ENCODE measurements at regions not wholly inside any gene's neighbourhood (a gene's known extent, or its start where the extent isn't known, plus 50 kb on each side); places are given as distances from the start of the nearest gene placed in this dataset.

- H3K36me3 ChIP-seq (ENCODE audit: control insufficient read depth in 2 of 3, insufficient read depth in 3 of 3, low read length in 3 of 3) = no peaks in the 10 kb centered on the region
- no peak overlapping the region for H3K4me3 ChIP-seq (ENCODE audit: low read length in 3 of 3)
- no peak for FAIRE-seq
- no peak for DNase-seq
- no peaks in the 10 kb centered on the region for H3K4me1 ChIP-seq (ENCODE audit: control insufficient read depth in 2 of 3, insufficient read depth in 2 of 3, low read depth in 1 of 3, low read length in 3 of 3)
- H3K27ac ChIP-seq (ENCODE audit: low read depth in 2 of 2, low read length in 2 of 2) = no peak overlapping the region
- no peak for TF ChIP-seq CTCF (IDR thresholded peaks at IDR 0.05; ENCODE audit: borderline replicate concordance, extremely low read depth, insufficient read depth)
- intact Hi-C loops (cut with DNase I) = no loop called here
- no peak overlapping the region for H3K9ac ChIP-seq (ENCODE audit: low read length in 3 of 3)
- H3K27me3 ChIP-seq (ENCODE audit: control insufficient read depth, insufficient read depth, low read length) = no peaks in the 10 kb centered on the region
- H3K9me3 ChIP-seq (ENCODE audit: control insufficient read depth in 2 of 3, insufficient read depth in 1 of 3, low read length in 3 of 3) = peaks cover 0 to 6% (median 0%) of the 10 kb centered on the region in 3 donors
Observed at GRCh38 chr12:68435816-68436215, 103.7 kb upstream of the MDM1 start.

- Histone ChIP-seq H3K9ac (ENCODE audit: low read length in 3 of 3) (no peak overlapping the region), H3K36me3 (ENCODE audit: control insufficient read depth in 2 of 3, insufficient read depth in 3 of 3, low read length in 3 of 3) (no peaks in the 10 kb centered on the region), H3K27me3 (ENCODE audit: control insufficient read depth, insufficient read depth, low read length) (no peaks in the 10 kb centered on the region), H3K9me3 (ENCODE audit: control insufficient read depth in 2 of 3, insufficient read depth in 1 of 3, low read length in 3 of 3) (peaks cover 0 to 6% (median 0%) of the 10 kb centered on the region in 3 donors), H3K4me3 (ENCODE audit: low read length in 3 of 3) (no peak overlapping the region), H3K4me1 (ENCODE audit: control insufficient read depth in 2 of 3, insufficient read depth in 2 of 3, low read depth in 1 of 3, low read length in 3 of 3) (no peaks in the 10 kb centered on the region), H3K27ac (ENCODE audit: low read depth in 2 of 2, low read length in 2 of 2) (no peak overlapping the region)
- FAIRE-seq (no peak), DNase-seq (no peak)
- no peak for TF ChIP-seq CTCF (IDR thresholded peaks at IDR 0.05; ENCODE audit: borderline replicate concordance, extremely low read depth, insufficient read depth)
- intact Hi-C loops (cut with DNase I) = no loop called here
Observed at GRCh38 chr12:68438601-68439000, 106.4 kb upstream of the MDM1 start.

GRCh38 chr12:68439368-68440045 lies 107.3 kb upstream of the MDM1 start:
- H3K4me1 ChIP-seq (ENCODE audit: control insufficient read depth in 2 of 3, insufficient read depth in 2 of 3, low read depth in 1 of 3, low read length in 3 of 3) = no peaks in the 10 kb centered on the region
- no peaks in the 10 kb centered on the region for H3K36me3 ChIP-seq (ENCODE audit: control insufficient read depth in 2 of 3, insufficient read depth in 3 of 3, low read length in 3 of 3)
- H3K27ac ChIP-seq (ENCODE audit: low read depth in 2 of 2, low read length in 2 of 2) = no peak overlapping the region
- H3K27me3 ChIP-seq (ENCODE audit: control insufficient read depth, insufficient read depth, low read length) = no peaks in the 10 kb centered on the region
- FAIRE-seq (no peak), DNase-seq (no peak)
- intact Hi-C loops (cut with DNase I) = no loop called here
- no peak overlapping the region for H3K9ac ChIP-seq (ENCODE audit: low read length in 3 of 3)
- no peak for TF ChIP-seq CTCF (IDR thresholded peaks at IDR 0.05; ENCODE audit: borderline replicate concordance, extremely low read depth, insufficient read depth)
- no peak overlapping the region for H3K4me3 ChIP-seq (ENCODE audit: low read length in 3 of 3)
- H3K9me3 ChIP-seq (ENCODE audit: control insufficient read depth in 2 of 3, insufficient read depth in 1 of 3, low read length in 3 of 3) = peaks cover 0 to 6% (median 0%) of the 10 kb centered on the region in 3 donors
